GM10266 (cell line): ENCODE measurements at regions not wholly inside any gene's neighbourhood (a gene's known extent, or its start where the extent isn't known, plus 50 kb on each side); places are given as distances from the start of the nearest gene placed in this dataset.

Experiments
- DNase-seq: peaks from one replicate; pipeline ENCODE4 v3.0.0; 2012; ENCODE audit errors: extremely low spot score
- TF ChIP-seq, protein P1 (sequence below): IDR thresholded peaks from 2 replicates; pipeline ENCODE4 v1.5.1; 2012; ENCODE audit warnings: mild to moderate bottlenecking, low read depth; ENCODE audit not compliant: control insufficient read depth, insufficient read depth; ENCODE audit errors: missing control alignments

DNA sequence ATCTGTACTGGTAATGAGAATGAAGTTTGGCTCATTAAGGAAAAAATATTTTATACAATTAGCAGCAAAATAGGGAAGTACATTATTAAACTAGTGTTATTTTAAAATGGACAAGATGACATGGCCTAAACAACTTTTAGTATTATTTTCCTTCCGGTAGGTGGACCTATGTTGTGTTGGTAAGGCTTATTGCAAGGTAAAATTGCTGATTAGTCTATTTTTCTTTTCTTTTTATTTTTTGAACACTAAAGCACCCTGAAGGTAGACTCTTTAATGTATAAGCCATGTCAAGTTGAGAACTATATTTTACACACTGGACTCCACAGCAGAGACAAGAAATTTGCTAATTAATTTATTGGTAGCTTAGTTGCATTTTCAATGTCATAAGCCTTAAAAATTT, 239.5 kb upstream of the POT1 start:
- TF ChIP-seq, protein P1, sequence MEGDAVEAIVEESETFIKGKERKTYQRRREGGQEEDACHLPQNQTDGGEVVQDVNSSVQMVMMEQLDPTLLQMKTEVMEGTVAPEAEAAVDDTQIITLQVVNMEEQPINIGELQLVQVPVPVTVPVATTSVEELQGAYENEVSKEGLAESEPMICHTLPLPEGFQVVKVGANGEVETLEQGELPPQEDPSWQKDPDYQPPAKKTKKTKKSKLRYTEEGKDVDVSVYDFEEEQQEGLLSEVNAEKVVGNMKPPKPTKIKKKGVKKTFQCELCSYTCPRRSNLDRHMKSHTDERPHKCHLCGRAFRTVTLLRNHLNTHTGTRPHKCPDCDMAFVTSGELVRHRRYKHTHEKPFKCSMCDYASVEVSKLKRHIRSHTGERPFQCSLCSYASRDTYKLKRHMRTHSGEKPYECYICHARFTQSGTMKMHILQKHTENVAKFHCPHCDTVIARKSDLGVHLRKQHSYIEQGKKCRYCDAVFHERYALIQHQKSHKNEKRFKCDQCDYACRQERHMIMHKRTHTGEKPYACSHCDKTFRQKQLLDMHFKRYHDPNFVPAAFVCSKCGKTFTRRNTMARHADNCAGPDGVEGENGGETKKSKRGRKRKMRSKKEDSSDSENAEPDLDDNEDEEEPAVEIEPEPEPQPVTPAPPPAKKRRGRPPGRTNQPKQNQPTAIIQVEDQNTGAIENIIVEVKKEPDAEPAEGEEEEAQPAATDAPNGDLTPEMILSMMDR = no peak

DNA sequence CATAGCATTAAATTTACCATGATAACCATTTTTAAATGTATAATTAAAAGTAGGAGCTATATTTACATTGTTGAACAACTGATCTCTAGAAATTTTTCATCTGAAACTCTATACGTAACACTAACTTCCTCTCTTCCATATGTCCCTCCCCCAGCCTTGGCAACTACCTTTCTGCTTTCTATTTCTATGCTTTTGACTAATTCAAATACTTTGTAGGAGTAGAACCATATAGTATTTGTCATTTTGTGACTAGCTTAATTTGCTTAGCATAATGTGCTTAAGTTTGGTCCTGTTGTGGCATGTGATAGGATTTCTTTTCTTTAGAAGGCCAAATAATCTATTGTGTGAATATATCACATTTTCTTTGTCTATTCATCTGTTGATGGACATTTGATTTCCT, 225.3 kb upstream of the POT1 start:
- DNase-seq = no peak
- TF ChIP-seq, protein P1 = no peak

More for the DNA sequence above, 239.5 kb upstream of the POT1 start:
- no peak for DNase-seq

DNA sequence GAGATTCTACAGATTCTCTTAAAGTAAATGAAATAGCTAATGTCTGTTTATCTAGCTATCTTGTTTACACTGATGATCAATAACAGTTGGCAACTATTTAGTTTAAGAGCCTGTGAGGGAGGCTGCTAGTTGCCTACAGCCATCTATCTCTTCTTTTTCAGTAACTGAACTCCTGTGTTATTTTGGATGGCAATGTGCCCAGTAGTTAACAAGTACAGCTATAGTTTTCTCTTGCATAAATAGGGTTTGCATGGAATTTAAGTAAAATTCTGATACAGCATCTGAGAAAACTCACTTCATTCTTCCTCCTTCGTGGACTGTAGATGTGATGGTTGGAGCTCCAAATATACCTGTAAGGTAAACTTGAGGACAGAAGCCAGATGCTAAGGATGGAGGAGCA, 219.5 kb upstream of the POT1 start:
- TF ChIP-seq, protein P1 = no peak

DNA sequence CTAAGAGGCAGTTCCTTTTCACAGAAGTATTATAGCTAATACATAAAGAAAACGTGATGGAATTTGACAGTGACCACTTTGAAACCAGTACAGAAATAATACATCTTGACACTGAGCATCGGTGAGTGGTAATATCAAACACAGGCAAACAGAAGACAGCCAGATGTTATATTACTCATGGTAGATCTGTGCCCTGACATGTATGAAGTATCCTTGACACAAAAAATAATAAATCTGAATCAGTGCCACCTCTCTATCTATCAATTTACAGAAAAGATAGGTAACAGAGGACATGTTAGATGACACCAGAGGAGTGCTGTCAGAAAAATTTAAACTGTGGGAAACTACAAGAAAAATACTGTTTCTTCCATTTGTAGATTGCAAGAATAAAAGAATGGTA, 217.4 kb upstream of the POT1 start:
- no peak for DNase-seq
- TF ChIP-seq, protein P1 = no peak

More for the DNA sequence above, 219.5 kb upstream of the POT1 start:
- DNase-seq = no peak

DNA sequence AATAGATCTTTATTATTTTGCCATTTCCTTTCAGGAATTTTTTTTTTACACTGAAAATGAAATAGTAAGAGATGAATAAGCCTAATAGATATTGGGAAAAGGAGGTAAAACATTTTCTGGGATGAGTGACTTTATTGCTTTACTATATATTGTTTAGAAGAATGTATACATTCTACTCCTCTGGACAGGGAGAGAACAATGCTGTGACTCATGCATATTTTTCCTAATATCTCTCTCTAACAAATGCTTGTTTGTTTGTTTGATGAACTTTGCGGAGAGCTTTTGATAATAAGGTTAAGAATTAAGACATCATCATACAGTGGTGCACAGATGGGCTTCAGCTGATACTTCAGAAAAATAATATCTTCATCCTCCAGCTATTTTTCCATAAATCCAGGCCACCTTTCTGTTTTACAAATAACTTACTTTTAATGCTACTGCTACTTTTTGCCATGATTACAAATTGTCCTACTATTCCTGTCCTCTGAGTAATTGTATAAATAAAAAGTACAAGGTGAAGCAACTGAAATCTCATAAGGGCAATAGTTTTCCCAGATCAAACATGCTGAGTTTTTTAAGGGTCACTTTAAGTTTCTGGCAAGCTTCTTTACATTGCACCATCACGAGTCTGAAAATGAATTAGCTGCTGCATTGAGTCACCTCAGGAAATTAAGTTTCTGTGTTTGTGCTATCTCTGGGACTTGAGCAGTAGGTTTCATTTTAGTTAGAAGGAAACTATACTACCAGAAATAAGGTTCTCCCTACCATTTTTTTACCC, 207.3 kb upstream of the POT1 start:
- TF ChIP-seq, protein P1 = no peak
- DNase-seq = no peak

DNA sequence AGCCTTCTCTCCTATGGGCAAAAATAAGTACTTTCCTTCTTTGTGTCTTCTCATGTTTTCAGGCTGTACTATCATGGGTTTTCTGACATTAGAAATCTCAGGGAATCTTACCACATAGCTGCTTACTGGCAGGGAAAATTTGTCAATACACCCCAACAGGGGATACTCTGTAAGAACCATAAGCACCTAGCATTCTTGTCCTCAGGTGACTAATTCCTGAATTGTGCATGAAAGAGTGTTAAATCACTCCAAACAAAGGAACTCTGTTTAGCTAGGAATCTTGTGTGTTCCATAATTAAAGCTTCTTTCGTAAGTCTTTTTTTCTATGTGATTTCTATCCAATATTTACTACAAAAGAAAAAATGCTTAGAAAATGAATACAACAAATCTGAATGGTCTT, 206.7 kb upstream of the POT1 start:
- DNase-seq = no peak
- TF ChIP-seq, protein P1 = no peak

DNA sequence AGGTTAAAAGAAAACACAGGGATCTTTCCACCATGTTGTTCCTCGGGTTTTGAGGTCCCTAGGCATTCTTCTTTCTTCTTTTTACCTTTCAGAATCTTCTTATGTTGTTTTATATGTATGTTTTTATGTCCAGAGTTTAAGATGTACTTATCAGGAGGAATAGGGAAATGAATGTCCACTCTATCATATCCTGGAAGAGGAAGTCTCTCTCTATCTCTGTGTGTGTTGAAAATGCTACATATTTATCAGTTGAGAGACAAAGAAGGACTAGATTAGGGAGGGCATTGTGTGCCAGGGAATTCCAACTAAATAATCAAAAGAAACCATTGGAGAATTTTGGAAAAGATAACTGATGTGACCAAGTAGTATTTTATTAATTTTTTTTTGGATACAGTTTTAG, 200.5 kb upstream of the POT1 start:
- TF ChIP-seq, protein P1 = no peak
- DNase-seq = no peak
